H9 (cell line): ENCODE measurements at regions not wholly inside any gene's neighbourhood (a gene's known extent, or its start where the extent isn't known, plus 50 kb on each side); places are given as distances from the start of the nearest gene placed in this dataset.

Source experiments
- DNase-seq: peaks from one replicate; pipeline ENCODE4 v3.0.0-alpha.2; 2017
- H2AFZ ChIP-seq: one replicate; pipeline ENCODE4 v1.6.1; 2013; ENCODE audit warnings: mild to moderate bottlenecking, low read length, control low read depth, moderate library complexity
- H2AK5ac ChIP-seq: 2 replicates; pipeline ENCODE4 v1.6.1; 2013; ENCODE audit warnings: low read length, control low read depth, mixed read lengths; ENCODE audit not compliant: insufficient read length
- H2BK120ac ChIP-seq: one replicate; pipeline ENCODE4 v1.6.1; 2013; ENCODE audit warnings: low read depth, mild to moderate bottlenecking, low read length, control low read depth, inconsistent platforms; ENCODE audit not compliant: poor library complexity, severe bottlenecking
- H2BK12ac ChIP-seq: 2 replicates; pipeline ENCODE4 v1.6.1; 2013; ENCODE audit warnings: low read length, control low read depth, mixed read lengths, low read depth; ENCODE audit not compliant: insufficient read length
- H2BK15ac ChIP-seq: 2 replicates; pipeline ENCODE4 v1.6.1; 2013; ENCODE audit warnings: low read depth, low read length, control low read depth
- H2BK20ac ChIP-seq: one replicate; pipeline ENCODE4 v1.6.1; 2013; ENCODE audit warnings: low read depth, mild to moderate bottlenecking, low read length, control low read depth, inconsistent platforms; ENCODE audit not compliant: poor library complexity, severe bottlenecking
- H2BK5ac ChIP-seq: 2 replicates; pipeline ENCODE4 v1.6.1; 2013; ENCODE audit warnings: low read length, control low read depth, mixed read lengths; ENCODE audit not compliant: insufficient read length
- H3K14ac ChIP-seq: 2 replicates; pipeline ENCODE4 v1.6.1; 2013; ENCODE audit warnings: low read length, control low read depth; ENCODE audit not compliant: insufficient read depth
- H3K18ac ChIP-seq: 2 replicates; pipeline ENCODE4 v1.6.1; 2013; ENCODE audit warnings: low read depth, mild to moderate bottlenecking, mixed read lengths, low read length, control low read depth; ENCODE audit not compliant: insufficient read length
- H3K23ac ChIP-seq: 2 replicates; pipeline ENCODE4 v1.6.1; 2013; ENCODE audit warnings: low read length, control low read depth, mixed read lengths, low read depth; ENCODE audit not compliant: insufficient read length
- H3K23me2 ChIP-seq: 2 replicates; pipeline ENCODE4 v1.6.1; 2013; ENCODE audit warnings: low read depth, mild to moderate bottlenecking, mixed read lengths, low read length, control low read depth; ENCODE audit not compliant: insufficient read length, poor library complexity, severe bottlenecking
- H3K27ac ChIP-seq: 2 replicates; pipeline ENCODE4 v1.5.1; 2013; ENCODE audit warnings: low read length, control low read depth, mixed read lengths, low read depth; ENCODE audit not compliant: insufficient read length
- H3K27me3 ChIP-seq: 2 replicates; pipeline ENCODE4 v1.6.1; 2013; ENCODE audit warnings: low read length, control low read depth, inconsistent platforms; ENCODE audit not compliant: insufficient read depth
- H3K4ac ChIP-seq: 2 replicates; pipeline ENCODE4 v1.6.1; 2013; ENCODE audit warnings: low read depth, mild to moderate bottlenecking, control low read depth, inconsistent platforms, low read length, moderate library complexity
- H3K4me1 ChIP-seq: 2 replicates; pipeline ENCODE4 v1.6.1; 2013; ENCODE audit warnings: low read length, control low read depth, inconsistent platforms; ENCODE audit not compliant: insufficient read depth
- H3K4me2 ChIP-seq: 2 replicates; pipeline ENCODE4 v1.6.1; 2013; ENCODE audit warnings: low read length, control low read depth, mixed read lengths; ENCODE audit not compliant: insufficient read length, insufficient read depth
- H3K56ac ChIP-seq: 2 replicates; pipeline ENCODE4 v1.6.1; 2013; ENCODE audit warnings: low read depth, mild to moderate bottlenecking, mixed read lengths, low read length, control low read depth; ENCODE audit not compliant: insufficient read length
- H3K79me1 ChIP-seq: 2 replicates; pipeline ENCODE4 v1.6.1; 2013; ENCODE audit warnings: low read depth, mild to moderate bottlenecking, moderate library complexity, low read length, control low read depth, inconsistent platforms; ENCODE audit not compliant: insufficient read depth, poor library complexity, severe bottlenecking
- H3K79me2 ChIP-seq: 2 replicates; pipeline ENCODE4 v1.6.1; 2013; ENCODE audit warnings: low read length, control low read depth, inconsistent platforms; ENCODE audit not compliant: insufficient read depth
- H3K9ac ChIP-seq: 2 replicates; pipeline ENCODE4 v1.6.1; 2013; ENCODE audit warnings: low read length, control low read depth, mixed read lengths; ENCODE audit not compliant: insufficient read length; ENCODE audit errors: extremely low read depth
- H3K9me3 ChIP-seq: one replicate; pipeline ENCODE4 v1.6.1; 2013; ENCODE audit warnings: low read depth, low read length, inconsistent platforms; ENCODE audit not compliant: control insufficient read depth
- H3T11ph ChIP-seq: one replicate; pipeline ENCODE4 v1.6.1; 2013; ENCODE audit warnings: mild to moderate bottlenecking, low read length, control low read depth, inconsistent platforms
- H4K20me1 ChIP-seq: one replicate; pipeline ENCODE4 v1.6.1; 2013; ENCODE audit not compliant: control insufficient read depth, insufficient read length, insufficient read depth
- H4K5ac ChIP-seq: 2 replicates; pipeline ENCODE4 v1.6.1; 2013; ENCODE audit warnings: low read depth, mild to moderate bottlenecking, mixed read lengths, low read length, control low read depth; ENCODE audit not compliant: insufficient read length
- H4K8ac ChIP-seq: replicated peaks from 2 replicates; pipeline ENCODE4 v1.6.1; 2013; ENCODE audit warnings: low read length, control low read depth, mixed read lengths, low read depth; ENCODE audit not compliant: insufficient read length
- H4K91ac ChIP-seq: 2 replicates; pipeline ENCODE4 v1.6.1; 2013; ENCODE audit warnings: low read depth, mild to moderate bottlenecking, moderate library complexity, mixed read lengths, low read length, control low read depth; ENCODE audit not compliant: insufficient read length
- H3K27ac Mint-ChIP-seq, 3 experiments: 2 replicates in 2 of 3; 3 replicates in 1 of 3; pipeline ENCODE4 v1.8.0; 2020 to 2021; ENCODE audit warnings: mixed read lengths in 3 of 3, mild to moderate bottlenecking in 1 of 3, moderate library complexity in 1 of 3
- H3K27me3 Mint-ChIP-seq: 2 replicates; pipeline ENCODE4 v1.8.0; 2021; ENCODE audit warnings: low read depth, mild to moderate bottlenecking, moderate library complexity, mixed read lengths
- H3K36me3 Mint-ChIP-seq, 3 experiments: 2 replicates in 2 of 3; 3 replicates in 1 of 3; pipeline ENCODE4 v1.8.0; 2020 to 2021; ENCODE audit warnings: low read depth in 3 of 3, mixed read lengths in 3 of 3; ENCODE audit not compliant: insufficient read depth in 1 of 3
- H3K4me1 Mint-ChIP-seq, 2 experiments: 2 replicates each; pipeline ENCODE4 v1.8.0; 2020; ENCODE audit warnings: mixed read lengths in 2 of 2
- H3K4me3 Mint-ChIP-seq, 2 experiments: 2 replicates in 1 of 2; 3 replicates in 1 of 2; pipeline ENCODE4 v1.8.0; 2020 to 2021; ENCODE audit warnings: mild to moderate bottlenecking in 2 of 2, mixed read lengths in 2 of 2, moderate library complexity in 1 of 2
- H3K9me3 Mint-ChIP-seq, 2 experiments: 2 replicates in 1 of 2; 3 replicates in 1 of 2; pipeline ENCODE4 v1.8.0; 2020; ENCODE audit warnings: mild to moderate bottlenecking in 2 of 2, mixed read lengths in 2 of 2, moderate library complexity in 1 of 2
- CTCF ChIP-seq: fragments of 200-600 bp; sonication (generic); conservative IDR thresholded peaks from 3 replicates; pipeline ENCODE4 v1.8.0; 2021; ENCODE audit warnings: antibody characterized with exemption, mild to moderate bottlenecking
- WGBS: extraction: QIAGEN DNeasy Blood & Tissue Kit; methylation state at CpG from one replicate; pipeline ENCODE4 v1.1.7; 2013; ENCODE audit warnings: missing lambda C conversion rate, low lambda C conversion rate, mixed read lengths; ENCODE audit not compliant: insufficient read length; ENCODE audit errors: extremely low coverage; 5-methylcytosine and 5-hydroxymethylcytosine counted together

DNA sequence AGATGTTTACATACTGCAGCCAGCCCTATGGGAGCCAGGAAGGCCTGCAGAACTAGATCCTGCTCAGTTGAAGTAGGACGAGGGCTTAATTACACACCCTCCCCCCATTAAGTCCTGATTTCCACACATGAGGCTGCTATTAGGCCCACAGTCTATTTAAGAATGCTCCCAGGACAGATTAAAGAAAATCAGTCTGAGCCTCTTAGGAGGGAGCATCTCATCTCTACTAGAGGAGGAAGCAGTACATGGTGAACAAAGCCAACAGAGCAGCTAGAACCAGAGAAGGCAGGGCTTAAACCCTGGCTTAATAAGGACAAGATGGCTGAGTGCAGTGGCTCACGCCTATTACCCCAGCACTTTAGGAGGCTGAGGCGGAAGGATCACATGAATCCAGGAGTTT, 55.8 kb upstream of the ARHGAP5 start:
- H3K27me3 Mint-ChIP-seq = no peaks in the 10 kb centered on the region; the same call in 1 of the 2 replicates
- Histone ChIP-seq H4K8ac (no peak overlapping the region), H2AFZ (no peak overlapping the region), H3K23me2 (no peaks in the 10 kb centered on the region), H4K91ac (no peak overlapping the region), H2AK5ac (no peak overlapping the region), H3K27me3 (no peaks in the 10 kb centered on the region), H4K20me1 (no peaks in the 10 kb centered on the region), H3T11ph (no peak overlapping the region), H3K9ac (no peak overlapping the region), H2BK20ac (no peak overlapping the region), H3K4me1 (no peaks in the 10 kb centered on the region), H3K14ac (no peak overlapping the region), H2BK15ac (no peak overlapping the region), H3K23ac (no peak overlapping the region), H3K79me1 (no peaks in the 10 kb centered on the region), H3K27ac (no peak overlapping the region), H3K4ac (no peak overlapping the region), H2BK5ac (no peak overlapping the region), H3K4me2 (no peak overlapping the region), H2BK120ac (no peak overlapping the region), H3K18ac (no peak overlapping the region), H4K5ac (no peak overlapping the region), H3K56ac (no peak overlapping the region), H3K9me3 (no peaks in the 10 kb centered on the region), H3K79me2 (no peaks in the 10 kb centered on the region), H2BK12ac (no peak overlapping the region)
- no peak overlapping the region for H3K4me3 Mint-ChIP-seq
- no peak for DNase-seq
- WGBS = no CpG with 5 or more reads among the region's 3 CpGs
- H3K36me3 Mint-ChIP-seq = peaks cover 0 to 11% (median 5%) of the 10 kb centered on the region in 3 experiments; a peak in 5 of 7 replicates
- 0 out of 7 replicates have a peak overlapping the region, but pooled peaks of 1 of the 3 experiments have one; percentile 15 for H3K27ac Mint-ChIP-seq
- no peak for TF ChIP-seq CTCF
- peaks cover 6 to 7% of the 10 kb centered on the region in 2 experiments; a peak in 3 of 4 replicates for H3K4me1 Mint-ChIP-seq
- H3K9me3 Mint-ChIP-seq = peaks cover 2 to 5% of the 10 kb centered on the region in 2 experiments; a peak in 2 of 5 replicates
